Right atrium auricular region (tissue), 2 donors: ENCODE measurements at regions not wholly inside any gene's neighbourhood (a gene's known extent, or its start where the extent isn't known, plus 50 kb on each side); places are given as distances from the start of the nearest gene placed in this dataset.
"Not testable (repeated sequence)": the region's sequence is repeated elsewhere in the genome, so short reads cannot be mapped to it uniquely, and the experiment has no call there.

Experiments used
- DNase-seq: peaks from one replicate; pipeline ENCODE4 v3.0.0-alpha.2; 2019; ENCODE audit warnings: low spot score
- H3K27ac ChIP-seq, 2 donors: fragments of 200-600 bp; sonication (generic); 1 replicate in 1 of 2; 2 replicates in 1 of 2; pipeline ENCODE4 v1.5.1; 2016 to 2019
- H3K27me3 ChIP-seq, 2 donors: fragments of 200-600 bp; sonication (generic); one replicate each; pipeline versions ENCODE4 v1.5.1 to v1.6.0; 2017 to 2019
- H3K36me3 ChIP-seq: fragments of 200-600 bp; sonication (generic); one replicate; pipeline ENCODE4 v1.5.1; 2016
- H3K4me1 ChIP-seq, 2 donors: fragments of 200-600 bp; sonication (generic); one replicate each; pipeline versions ENCODE4 v1.5.1 to v1.6.0; 2017 to 2019
- H3K4me3 ChIP-seq, 2 donors: fragments of 200-600 bp; sonication (generic); 1 replicate in 1 of 2; 2 replicates in 1 of 2; pipeline ENCODE4 v1.5.1; 2017 to 2019; ENCODE audit warnings: mild to moderate bottlenecking in 1 of 2, moderate library complexity in 1 of 2
- H3K9me3 ChIP-seq, 2 donors: fragments of 200-600 bp; sonication (generic); one replicate each; pipeline ENCODE4 v1.5.1; 2019
- TF ChIP-seq, protein P1 (sequence below), 2 donors: fragments of 200-600 bp; sonication (generic); IDR thresholded peaks; one replicate each; pipeline ENCODE4 v1.5.1; 2019; ENCODE audit warnings: antibody characterized with exemption in 2 of 2

DNA sequence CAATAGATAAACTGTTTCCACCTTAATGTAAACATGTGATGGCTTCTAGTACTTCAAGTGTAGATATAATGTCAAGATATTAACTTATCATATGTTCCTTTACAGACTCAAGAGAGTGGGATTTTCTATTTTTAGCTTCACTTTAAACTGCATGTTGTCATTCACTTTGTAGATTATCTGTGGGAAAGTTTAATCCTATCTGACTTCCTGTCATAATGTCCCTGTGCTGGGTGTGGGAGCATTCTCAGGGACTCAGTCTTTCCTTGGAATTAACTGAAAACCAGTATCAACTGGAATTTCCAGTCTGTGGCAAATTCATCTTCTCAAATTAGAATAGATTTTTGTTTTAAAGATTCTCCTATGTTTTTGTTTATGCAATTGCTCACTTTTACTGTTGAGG, 226.1 kb upstream of the FERMT1 start:
- TF ChIP-seq, protein P1, sequence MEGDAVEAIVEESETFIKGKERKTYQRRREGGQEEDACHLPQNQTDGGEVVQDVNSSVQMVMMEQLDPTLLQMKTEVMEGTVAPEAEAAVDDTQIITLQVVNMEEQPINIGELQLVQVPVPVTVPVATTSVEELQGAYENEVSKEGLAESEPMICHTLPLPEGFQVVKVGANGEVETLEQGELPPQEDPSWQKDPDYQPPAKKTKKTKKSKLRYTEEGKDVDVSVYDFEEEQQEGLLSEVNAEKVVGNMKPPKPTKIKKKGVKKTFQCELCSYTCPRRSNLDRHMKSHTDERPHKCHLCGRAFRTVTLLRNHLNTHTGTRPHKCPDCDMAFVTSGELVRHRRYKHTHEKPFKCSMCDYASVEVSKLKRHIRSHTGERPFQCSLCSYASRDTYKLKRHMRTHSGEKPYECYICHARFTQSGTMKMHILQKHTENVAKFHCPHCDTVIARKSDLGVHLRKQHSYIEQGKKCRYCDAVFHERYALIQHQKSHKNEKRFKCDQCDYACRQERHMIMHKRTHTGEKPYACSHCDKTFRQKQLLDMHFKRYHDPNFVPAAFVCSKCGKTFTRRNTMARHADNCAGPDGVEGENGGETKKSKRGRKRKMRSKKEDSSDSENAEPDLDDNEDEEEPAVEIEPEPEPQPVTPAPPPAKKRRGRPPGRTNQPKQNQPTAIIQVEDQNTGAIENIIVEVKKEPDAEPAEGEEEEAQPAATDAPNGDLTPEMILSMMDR (IDR thresholded peaks at IDR 0.05) = no peak
- Histone ChIP-seq H3K27ac (no peak overlapping the region), H3K27me3 (no peaks in the 10 kb centered on the region), H3K4me1 (no peaks in the 10 kb centered on the region), H3K9me3 (no peaks in the 10 kb centered on the region), H3K4me3 (no peak overlapping the region), H3K36me3 (no peaks in the 10 kb centered on the region)
- DNase-seq = no peak

DNA sequence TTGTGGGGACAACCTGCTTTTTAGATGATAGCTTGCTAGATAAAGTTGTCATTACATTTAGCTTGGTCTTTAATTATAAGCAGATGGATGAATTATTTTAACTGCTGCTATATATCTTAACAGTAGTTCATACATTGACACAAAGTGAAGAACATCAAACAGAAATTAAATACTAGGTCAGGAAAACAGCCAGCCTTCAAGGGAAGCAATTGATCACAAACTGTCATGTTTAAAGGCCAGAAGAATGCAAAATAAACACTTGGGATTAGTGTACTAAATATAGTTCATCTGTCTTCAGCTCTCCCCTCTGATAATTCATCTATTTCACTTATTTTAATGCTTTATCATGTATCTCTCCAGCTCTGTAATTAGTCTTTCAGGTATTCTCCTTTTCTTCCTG, 225.1 kb upstream of the FERMT1 start:
- H3K27me3 ChIP-seq = no peaks in the 10 kb centered on the region
- no peak for DNase-seq
- H3K4me1 ChIP-seq = no peaks in the 10 kb centered on the region
- no peak overlapping the region for H3K4me3 ChIP-seq
- H3K36me3 ChIP-seq = no peaks in the 10 kb centered on the region
- H3K27ac ChIP-seq = no peak overlapping the region
- TF ChIP-seq, protein P1 (IDR thresholded peaks at IDR 0.05) = no peak
- no peaks in the 10 kb centered on the region for H3K9me3 ChIP-seq

DNA sequence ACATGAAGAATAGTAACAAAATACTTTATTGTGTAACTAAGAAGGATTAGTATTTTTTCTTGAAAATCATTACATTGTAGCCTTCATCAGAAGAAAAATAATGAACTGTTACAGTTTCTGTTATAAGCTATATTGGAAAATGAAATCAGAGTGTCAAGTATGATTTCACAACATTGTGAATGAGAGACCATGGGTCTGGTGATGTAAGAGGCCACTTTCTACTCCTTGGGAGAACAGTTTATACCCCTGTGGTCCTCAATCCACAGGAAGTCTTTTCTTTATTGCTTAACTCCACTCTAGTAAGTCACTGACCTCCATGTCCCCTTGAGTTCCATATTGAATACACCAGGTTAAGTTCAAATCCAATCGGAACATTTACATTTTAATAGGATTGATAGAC, 218.7 kb upstream of the FERMT1 start:
- TF ChIP-seq, protein P1 (IDR thresholded peaks at IDR 0.05) = no peak
- Histone ChIP-seq H3K9me3 (no peaks in the 10 kb centered on the region), H3K4me1 (no peaks in the 10 kb centered on the region)

DNA sequence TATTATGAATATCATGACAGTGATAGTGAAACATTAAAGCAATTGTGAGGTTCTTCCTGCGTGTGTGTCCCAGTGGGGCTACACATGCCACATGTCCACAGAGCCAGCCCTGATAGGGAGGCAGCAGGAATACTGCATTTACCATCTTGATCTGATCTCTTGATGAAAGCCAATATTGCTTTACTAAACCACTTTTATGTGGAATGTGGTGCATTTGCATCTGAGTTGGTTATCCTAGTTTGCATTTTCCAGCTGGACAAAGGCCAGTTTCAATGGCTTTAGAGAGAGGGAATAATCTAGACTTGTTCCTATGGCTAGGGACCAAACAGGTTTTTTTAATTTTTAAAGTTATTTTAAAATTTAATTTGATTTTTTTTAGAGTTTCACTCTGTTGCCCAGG, 216.3 kb upstream of the FERMT1 start:
- H3K4me3 ChIP-seq = no peak overlapping the region
- no peaks in the 10 kb centered on the region for H3K27me3 ChIP-seq
- no peaks in the 10 kb centered on the region for H3K4me1 ChIP-seq
- TF ChIP-seq, protein P1 (IDR thresholded peaks at IDR 0.05) = no peak
- no peaks in the 10 kb centered on the region for H3K9me3 ChIP-seq
- no peak overlapping the region for H3K27ac ChIP-seq
- no peaks in the 10 kb centered on the region for H3K36me3 ChIP-seq
- no peak for DNase-seq

More for the DNA sequence above, 218.7 kb upstream of the FERMT1 start:
- H3K27ac ChIP-seq = no peak overlapping the region
- H3K4me3 ChIP-seq = no peak overlapping the region
- DNase-seq = no peak
- no peaks in the 10 kb centered on the region for H3K36me3 ChIP-seq
- H3K27me3 ChIP-seq = no peaks in the 10 kb centered on the region

- Histone ChIP-seq H3K27me3 (no peaks in the 10 kb centered on the region), H3K4me3 (no peak overlapping the region), H3K4me1 (no peaks in the 10 kb centered on the region), H3K27ac (no peak overlapping the region), H3K36me3 (no peaks in the 10 kb centered on the region), H3K9me3 (peaks cover 0 to 11% of the 10 kb centered on the region in 2 donors)
- no peak for DNase-seq
- TF ChIP-seq, protein P1 (IDR thresholded peaks at IDR 0.05) = no peak
Measured at GRCh38 chr20:6333110-6333509, 210.3 kb upstream of the FERMT1 start.

- not testable (repeated sequence) for DNase-seq, H3K4me1 ChIP-seq, H3K27me3 ChIP-seq, H3K36me3 ChIP-seq, H3K4me3 ChIP-seq, H3K27ac ChIP-seq, H3K9me3 ChIP-seq
Measured at GRCh38 chr20:6321235-6321634, 198.4 kb upstream of the FERMT1 start.
